Endothelial cell (in vitro differentiated cells): ENCODE measurements at regions not wholly inside any gene's neighbourhood (a gene's known extent, or its start where the extent isn't known, plus 50 kb on each side); places are given as distances from the start of the nearest gene placed in this dataset.
"Not testable (repeated sequence)": the region's sequence is repeated elsewhere in the genome, so short reads cannot be mapped to it uniquely, and the experiment has no call there.

ENCODE experiments used
- DNase-seq: peaks from one replicate; pipeline ENCODE4 v3.0.0; 2021; ENCODE audit warnings: low spot score
- H3K27ac Mint-ChIP-seq: one replicate; pipeline ENCODE4 v1.8.0; 2021; ENCODE audit warnings: mixed read lengths, inconsistent platforms; ENCODE audit not compliant: unreplicated experiment
- H3K27me3 Mint-ChIP-seq: one replicate; pipeline ENCODE4 v1.8.0; 2021; ENCODE audit warnings: mild to moderate bottlenecking, moderate library complexity, mixed read lengths, inconsistent platforms; ENCODE audit not compliant: unreplicated experiment
- H3K36me3 Mint-ChIP-seq: one replicate; pipeline ENCODE4 v1.8.0; 2021; ENCODE audit warnings: mild to moderate bottlenecking, low read depth, mixed read lengths, inconsistent platforms; ENCODE audit not compliant: unreplicated experiment
- H3K4me1 Mint-ChIP-seq: one replicate; pipeline ENCODE4 v1.8.0; 2021; ENCODE audit warnings: mild to moderate bottlenecking, mixed read lengths, inconsistent platforms; ENCODE audit not compliant: unreplicated experiment
- H3K4me3 Mint-ChIP-seq: one replicate; pipeline ENCODE4 v1.8.0; 2021; ENCODE audit warnings: mild to moderate bottlenecking, mixed read lengths, inconsistent platforms; ENCODE audit not compliant: unreplicated experiment
- H3K9me3 Mint-ChIP-seq: one replicate; pipeline ENCODE4 v1.8.0; 2021; ENCODE audit warnings: mixed read lengths, inconsistent platforms; ENCODE audit not compliant: unreplicated experiment
- CTCF ChIP-seq: fragments of 200-600 bp; sonication (generic); IDR thresholded peaks from one replicate; pipeline ENCODE4 v1.5.0; 2021; ENCODE audit warnings: antibody characterized with exemption; ENCODE audit not compliant: unreplicated experiment

- no peaks in the 10 kb centered on the region for H3K4me1 Mint-ChIP-seq
These were observed 185.5 kb upstream of the ZSWIM2 start for GRCh38 chr2:187034434-187034833.

GRCh38 chr2:187024739-187025138 lies 175.8 kb upstream of the ZSWIM2 start:
- no peak for DNase-seq
- Mint-ChIP-seq H3K27ac (no peak overlapping the region), H3K36me3 (peaks cover 12% of the 10 kb centered on the region), H3K9me3 (no peaks in the 10 kb centered on the region), H3K4me1 (peaks cover 5% of the 10 kb centered on the region), H3K27me3 (peaks cover 2% of the 10 kb centered on the region), H3K4me3 (no peak overlapping the region)
- TF ChIP-seq CTCF = no peak

More at GRCh38 chr2:187034434-187034833, 185.5 kb upstream of the ZSWIM2 start:
- no peak overlapping the region for H3K27ac Mint-ChIP-seq
- no peaks in the 10 kb centered on the region for H3K27me3 Mint-ChIP-seq
- DNase-seq = no peak
- no peaks in the 10 kb centered on the region for H3K36me3 Mint-ChIP-seq
- H3K9me3 Mint-ChIP-seq = no peaks in the 10 kb centered on the region
- no peak for TF ChIP-seq CTCF
- H3K4me3 Mint-ChIP-seq = no peak overlapping the region

- not testable (repeated sequence) for H3K36me3 Mint-ChIP-seq, DNase-seq, H3K27ac Mint-ChIP-seq, H3K4me3 Mint-ChIP-seq, H3K27me3 Mint-ChIP-seq, H3K9me3 Mint-ChIP-seq, H3K4me1 Mint-ChIP-seq
These were observed 175.0 kb upstream of the ZSWIM2 start for GRCh38 chr2:187023996-187024395.

- no peak overlapping the region for H3K27ac Mint-ChIP-seq
- H3K36me3 Mint-ChIP-seq = no peaks in the 10 kb centered on the region
- no peaks in the 10 kb centered on the region for H3K9me3 Mint-ChIP-seq
- peaks cover 2% of the 10 kb centered on the region for H3K27me3 Mint-ChIP-seq
- TF ChIP-seq CTCF = no peak
- H3K4me1 Mint-ChIP-seq = no peaks in the 10 kb centered on the region
- DNase-seq = no peak
- H3K4me3 Mint-ChIP-seq = no peak overlapping the region
These were observed 168.5 kb upstream of the ZSWIM2 start for GRCh38 chr2:187017438-187017837.

GRCh38 chr2:187013058-187013457 lies 164.1 kb upstream of the ZSWIM2 start:
- TF ChIP-seq CTCF = no peak
- H3K9me3 Mint-ChIP-seq = no peaks in the 10 kb centered on the region
- peaks cover 13% of the 10 kb centered on the region for H3K4me1 Mint-ChIP-seq
- no peak overlapping the region for H3K27ac Mint-ChIP-seq
- no peak overlapping the region for H3K4me3 Mint-ChIP-seq
- DNase-seq = no peak
- no peaks in the 10 kb centered on the region for H3K36me3 Mint-ChIP-seq
- H3K27me3 Mint-ChIP-seq = peaks cover 3% of the 10 kb centered on the region
